ENCODE measurements at regions not wholly inside any gene's neighbourhood (a gene's known extent, or its start where the extent isn't known, plus 50 kb on each side); places are given as distances from the start of the nearest gene placed in this dataset.

DNA sequence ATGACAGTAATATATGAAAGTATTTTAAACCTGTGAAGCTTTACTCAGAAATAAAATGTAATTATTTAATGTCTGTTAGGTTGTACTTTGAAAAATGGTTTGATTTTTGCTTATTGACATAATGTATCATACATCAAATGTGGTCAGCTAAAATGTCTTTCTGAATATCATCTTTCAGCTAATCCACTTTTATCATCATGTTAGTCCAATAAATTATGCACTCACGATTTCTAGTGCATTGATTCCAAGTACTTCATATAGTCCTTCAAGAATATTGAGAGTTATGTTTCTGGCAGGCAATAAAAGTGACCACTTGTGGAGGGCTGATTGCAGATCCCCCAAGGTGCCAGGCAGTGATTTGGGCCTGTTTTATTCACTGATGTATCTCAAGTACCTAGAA lies 1204.1 kb downstream of the OLFM4 start:
- no peak for TF ChIP-seq POLR2A (IDR thresholded peaks at IDR 0.05; ENCODE audit: control extremely low read depth in 1 of 2, low read depth in 2 of 2, low read length in 2 of 2)
- no peak for TF ChIP-seq CTCF (IDR thresholded peaks at IDR 0.05; ENCODE audit: control extremely low read depth in 1 of 3, insufficient read depth in 1 of 3, low read depth in 1 of 3, low read length in 3 of 3)
- TF ChIP-seq CHD1 (IDR thresholded peaks at IDR 0.05; ENCODE audit: low read depth, low read length) = no peak
- TF ChIP-seq POLR2AphosphoS5 (IDR thresholded peaks at IDR 0.05; ENCODE audit: low read depth, low read length) = no peak
- TF ChIP-seq SIRT6 (IDR thresholded peaks at IDR 0.05; ENCODE audit: low read length) = no peak
- TF ChIP-seq SUZ12 (IDR thresholded peaks at IDR 0.05; ENCODE audit: low read length) = no peak
- no peak for TF ChIP-seq YY1 (IDR thresholded peaks at IDR 0.05; ENCODE audit: low read depth, low read length)
- TF ChIP-seq TAF1 (IDR thresholded peaks at IDR 0.05; ENCODE audit: low read depth, low read length) = no peak
- no peak for TF ChIP-seq ASH2L (IDR thresholded peaks at IDR 0.05; ENCODE audit: low read length)
- TF ChIP-seq RNF2 (IDR thresholded peaks at IDR 0.05; ENCODE audit: borderline replicate concordance, low read depth, low read length, missing control alignments, poor library complexity, severe bottlenecking) = no peak
- no peak for TF ChIP-seq EZH2 (IDR thresholded peaks at IDR 0.05; ENCODE audit: low read depth, low read length, severe bottlenecking)
- TF ChIP-seq MAFK (IDR thresholded peaks at IDR 0.05; ENCODE audit: low read depth, low read length) = no peak
- TF ChIP-seq FOSL1 (IDR thresholded peaks at IDR 0.05; ENCODE audit: insufficient read depth, low read depth, low read length) = no peak

Measured in H1 (cell line).